Neuronal stem cell (in vitro differentiated cells): ENCODE measurements at regions not wholly inside any gene's neighbourhood (a gene's known extent, or its start where the extent isn't known, plus 50 kb on each side); places are given as distances from the start of the nearest gene placed in this dataset.
A peak's percentile ranks its signal among the peaks of the same experiment; 100 is the strongest.

Experiments used
- DNase-seq: peaks from one replicate; pipeline ENCODE4 v3.0.0-alpha.2; 2013; ENCODE audit warnings: low spot score
- H2AFZ ChIP-seq: one replicate; pipeline ENCODE4 v1.6.1; 2013; ENCODE audit warnings: mild to moderate bottlenecking, low read length, inconsistent platforms
- H2AK5ac ChIP-seq: 2 replicates; pipeline ENCODE4 v1.6.1; 2013; ENCODE audit warnings: low read depth, mild to moderate bottlenecking, inconsistent platforms, low read length, moderate library complexity, mixed read lengths
- H2BK120ac ChIP-seq: 2 replicates; pipeline ENCODE4 v1.6.1; 2013; ENCODE audit warnings: low read depth, mild to moderate bottlenecking, inconsistent platforms, low read length, moderate library complexity, mixed read lengths
- H2BK12ac ChIP-seq: one replicate; pipeline ENCODE4 v1.6.1; 2013; ENCODE audit warnings: low read length, inconsistent platforms
- H2BK15ac ChIP-seq: 2 replicates; pipeline ENCODE4 v1.6.1; 2013; ENCODE audit warnings: mild to moderate bottlenecking, low read length, inconsistent platforms, mixed read lengths
- H2BK5ac ChIP-seq: one replicate; pipeline ENCODE4 v1.6.1; 2013; ENCODE audit warnings: inconsistent platforms, mild to moderate bottlenecking, low read length, moderate library complexity
- H3K14ac ChIP-seq: one replicate; pipeline ENCODE4 v1.6.1; 2013; ENCODE audit warnings: low read length, inconsistent platforms
- H3K18ac ChIP-seq: 2 replicates; pipeline ENCODE4 v1.6.1; 2013; ENCODE audit warnings: low read length, inconsistent platforms
- H3K23ac ChIP-seq: 2 replicates; pipeline ENCODE4 v1.6.1; 2013; ENCODE audit warnings: low read depth, mild to moderate bottlenecking, mixed read lengths, low read length, inconsistent platforms; ENCODE audit not compliant: poor library complexity
- H3K27ac ChIP-seq: replicated peaks from 3 replicates; pipeline ENCODE4 v1.5.1; 2013; ENCODE audit warnings: low read length, inconsistent platforms
- H3K27me3 ChIP-seq, 3 experiments: 2 replicates each; pipeline ENCODE4 v1.6.1; 2013; ENCODE audit warnings: low read length in 3 of 3, mild to moderate bottlenecking in 2 of 3, inconsistent platforms in 1 of 3, low read depth in 1 of 3, mixed read lengths in 1 of 3, moderate library complexity in 1 of 3; ENCODE audit not compliant: control insufficient read depth in 3 of 3, insufficient read depth in 3 of 3
- H3K36me3 ChIP-seq, 2 donors: replicated peaks in 1 of 2; 2 replicates each; pipeline ENCODE4 v1.6.1; 2013; ENCODE audit warnings: low read length in 2 of 2; ENCODE audit not compliant: control insufficient read depth in 2 of 2, insufficient read depth in 2 of 2
- H3K4ac ChIP-seq: 2 replicates; pipeline ENCODE4 v1.6.1; 2013; ENCODE audit warnings: inconsistent platforms, mild to moderate bottlenecking, low read length, moderate library complexity
- H3K4me1 ChIP-seq, 2 donors: 1 replicate in 1 of 2; 2 replicates in 1 of 2; pipeline ENCODE4 v1.6.1; 2013; ENCODE audit warnings: low read length in 2 of 2, low read depth in 1 of 2; ENCODE audit not compliant: control insufficient read depth in 2 of 2, insufficient read depth in 1 of 2
- H3K4me2 ChIP-seq: one replicate; pipeline ENCODE4 v1.6.1; 2013; ENCODE audit warnings: mild to moderate bottlenecking, low read length, inconsistent platforms; ENCODE audit not compliant: insufficient read depth, poor library complexity, severe bottlenecking
- H3K4me3 ChIP-seq, 2 donors: 2 replicates each; pipeline ENCODE4 v1.5.1; 2013; ENCODE audit warnings: low read length in 2 of 2, mild to moderate bottlenecking in 2 of 2, inconsistent platforms in 1 of 2, moderate library complexity in 1 of 2
- H3K79me1 ChIP-seq: one replicate; pipeline ENCODE4 v1.6.1; 2013; ENCODE audit warnings: low read depth, mild to moderate bottlenecking, inconsistent platforms, low read length, moderate library complexity
- H3K9ac ChIP-seq: one replicate; pipeline ENCODE4 v1.6.1; 2013; ENCODE audit warnings: mild to moderate bottlenecking, low read depth, low read length, inconsistent platforms; ENCODE audit not compliant: poor library complexity
- H3K9me3 ChIP-seq, 2 donors: replicated peaks in 1 of 2; 2 replicates each; pipeline versions ENCODE3 to v1.6.1; 2013; ENCODE audit warnings: low read length in 2 of 2, mild to moderate bottlenecking in 2 of 2, inconsistent platforms in 1 of 2, low read depth in 1 of 2, mixed read lengths in 1 of 2, moderate library complexity in 1 of 2; ENCODE audit not compliant: control insufficient read depth in 2 of 2, insufficient read depth in 1 of 2
- H4K8ac ChIP-seq: one replicate; pipeline ENCODE4 v1.6.1; 2013; ENCODE audit warnings: low read depth, mild to moderate bottlenecking, inconsistent platforms, low read length, moderate library complexity
- H4K91ac ChIP-seq: one replicate; pipeline ENCODE4 v1.6.1; 2013; ENCODE audit warnings: low read length, low read depth, mild to moderate bottlenecking, inconsistent platforms; ENCODE audit not compliant: poor library complexity
- whole genome bisulfite sequencing, 2 donors: extraction: QIAGEN DNeasy Blood & Tissue Kit; methylation state at CpG; one replicate each; pipeline ENCODE4 v1.1.7; 2013; ENCODE audit warnings: missing lambda C conversion rate in 2 of 2, mixed read lengths in 1 of 2; ENCODE audit not compliant: insufficient read length in 2 of 2, insufficient replicate concordance in 1 of 2; ENCODE audit errors: extremely low coverage in 2 of 2; 5-methylcytosine and 5-hydroxymethylcytosine counted together

GRCh38 chr4:141352331-141352730 is 131.6 kb downstream of the ZNF330 start:
- Histone ChIP-seq H3K4me3 (no peak overlapping the region), H2BK5ac (no peak overlapping the region), H3K4ac (no peak overlapping the region), H2BK12ac (no peak overlapping the region), H3K14ac (no peak overlapping the region), H3K9me3 (no peaks in the 10 kb centered on the region), H3K23ac (no peak overlapping the region), H3K18ac (no peak overlapping the region), H2BK15ac (no peak overlapping the region), H3K79me1 (no peaks in the 10 kb centered on the region), H2AFZ (peak overlapping the region; percentile 89), H2AK5ac (no peak overlapping the region), H3K27me3 (no peaks in the 10 kb centered on the region), H3K27ac (no peak overlapping the region), H4K91ac (no peak overlapping the region), H4K8ac (no peak overlapping the region), H2BK120ac (no peak overlapping the region), H3K4me1 (no peaks in the 10 kb centered on the region), H3K9ac (no peak overlapping the region), H3K36me3 (no peaks in the 10 kb centered on the region), H3K4me2 (no peak overlapping the region)
- no peak for DNase-seq
- no CpG with 5 or more reads among the region's 2 CpGs for WGBS, 2 donors

GRCh38 chr4:141352909-141353525 is 132.3 kb downstream of the ZNF330 start:
- Histone ChIP-seq H3K27ac (no peak overlapping the region), H3K9me3 (no peaks in the 10 kb centered on the region), H3K14ac (no peak overlapping the region), H3K4me1 (no peaks in the 10 kb centered on the region), H2AK5ac (no peak overlapping the region), H3K36me3 (no peaks in the 10 kb centered on the region), H2AFZ (peak overlapping the region; percentile 89), H3K4ac (no peak overlapping the region), H3K9ac (no peak overlapping the region), H4K91ac (no peak overlapping the region), H3K23ac (no peak overlapping the region), H3K4me3 (no peak overlapping the region), H2BK12ac (no peak overlapping the region), H2BK120ac (no peak overlapping the region), H3K4me2 (no peak overlapping the region), H3K27me3 (no peaks in the 10 kb centered on the region), H3K79me1 (no peaks in the 10 kb centered on the region), H3K18ac (no peak overlapping the region), H2BK15ac (no peak overlapping the region), H4K8ac (no peak overlapping the region), H2BK5ac (no peak overlapping the region)
- no peak for DNase-seq
- WGBS, 2 donors = no CpG with 5 or more reads among the region's 5 CpGs

- no peak for DNase-seq
- H2AFZ ChIP-seq = no peak overlapping the region
- H3K14ac ChIP-seq = no peak overlapping the region
- H3K18ac ChIP-seq = no peak overlapping the region
- no peak overlapping the region for H3K9ac ChIP-seq
- no CpG with 5 or more reads among the region's 1 CpG for WGBS, 2 donors
- H2BK15ac ChIP-seq = no peak overlapping the region
- no peak overlapping the region for H2BK120ac ChIP-seq
- no peak overlapping the region for H4K8ac ChIP-seq
- no peak overlapping the region for H4K91ac ChIP-seq
- no peak overlapping the region for H2BK12ac ChIP-seq
- H3K79me1 ChIP-seq = no peaks in the 10 kb centered on the region
- no peaks in the 10 kb centered on the region for H3K9me3 ChIP-seq
- H3K4me2 ChIP-seq = no peak overlapping the region
- H3K4ac ChIP-seq = no peak overlapping the region
- H3K23ac ChIP-seq = no peak overlapping the region
- H3K27ac ChIP-seq = no peak overlapping the region
- no peak overlapping the region for H2AK5ac ChIP-seq
- H3K27me3 ChIP-seq = no peaks in the 10 kb centered on the region
- H3K4me3 ChIP-seq = no peak overlapping the region
- H3K36me3 ChIP-seq = no peaks in the 10 kb centered on the region
- H3K4me1 ChIP-seq = no peaks in the 10 kb centered on the region
- H2BK5ac ChIP-seq = no peak overlapping the region
Observed at GRCh38 chr4:141356321-141356962, 135.7 kb downstream of the ZNF330 start.

- Histone ChIP-seq H3K27ac (no peak overlapping the region), H2AFZ (no peak overlapping the region), H3K18ac (no peak overlapping the region), H3K4ac (no peak overlapping the region), H3K9me3 (no peaks in the 10 kb centered on the region), H3K36me3 (no peaks in the 10 kb centered on the region), H3K23ac (no peak overlapping the region), H3K4me3 (no peak overlapping the region), H4K91ac (no peak overlapping the region), H3K14ac (no peak overlapping the region), H2AK5ac (no peak overlapping the region), H3K4me2 (no peak overlapping the region), H3K27me3 (no peaks in the 10 kb centered on the region), H2BK15ac (no peak overlapping the region), H2BK12ac (no peak overlapping the region), H4K8ac (no peak overlapping the region), H3K4me1 (no peaks in the 10 kb centered on the region), H2BK120ac (no peak overlapping the region), H3K9ac (no peak overlapping the region), H2BK5ac (no peak overlapping the region), H3K79me1 (no peaks in the 10 kb centered on the region)
- DNase-seq = no peak
Observed at GRCh38 chr4:141356963-141357335, 136.3 kb downstream of the ZNF330 start.
